MV-4-11 (cell line): ENCODE measurements at regions not wholly inside any gene's neighbourhood (a gene's known extent, or its start where the extent isn't known, plus 50 kb on each side); places are given as distances from the start of the nearest gene placed in this dataset.

ENCODE experiments used
- DNase-seq: peaks from one replicate; lab custom pipeline; 2025; lab: John Stamatoyannopoulos, UW

DNA sequence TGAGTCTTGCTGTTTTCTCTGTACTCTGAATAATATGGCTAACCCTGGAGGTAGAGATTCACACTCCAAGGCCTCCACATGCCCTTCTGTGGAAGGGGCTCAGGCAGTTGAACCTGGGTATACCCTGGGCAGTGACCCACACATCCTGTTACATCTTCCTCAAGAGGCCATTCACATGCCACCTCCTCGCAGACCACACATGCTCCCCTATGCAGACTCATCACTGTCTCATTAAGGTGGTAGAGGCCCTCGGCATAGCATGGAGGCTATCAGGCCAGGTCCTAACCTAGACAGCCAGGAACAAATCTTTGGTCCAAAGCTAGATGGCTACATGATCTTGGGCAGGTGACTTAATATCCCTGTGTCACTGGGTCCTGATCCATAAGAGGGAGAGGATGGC lies 363.9 kb upstream of the ZNF507 start:
- DNase-seq, result no peak

DNA sequence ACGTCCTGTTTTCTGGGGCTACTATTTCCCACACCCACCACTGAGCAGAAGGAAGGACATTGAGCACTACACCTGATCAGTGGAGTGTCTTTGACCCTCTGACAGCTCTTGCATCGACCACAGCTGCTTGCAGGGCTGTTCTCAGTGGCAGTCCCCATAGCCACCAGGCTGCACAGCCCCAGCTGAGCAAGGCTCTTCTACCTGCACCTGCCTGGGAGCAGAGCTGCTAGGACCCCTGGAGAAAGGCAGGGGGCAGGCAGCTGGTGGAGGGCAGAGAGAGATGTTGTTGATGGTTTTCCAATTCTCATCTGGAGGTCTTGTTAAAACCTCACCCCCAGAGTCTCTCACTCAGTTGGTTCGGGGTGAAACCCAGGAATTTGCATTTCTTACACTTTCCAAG lies 361.8 kb upstream of the ZNF507 start:
- no peak for DNase-seq

DNA sequence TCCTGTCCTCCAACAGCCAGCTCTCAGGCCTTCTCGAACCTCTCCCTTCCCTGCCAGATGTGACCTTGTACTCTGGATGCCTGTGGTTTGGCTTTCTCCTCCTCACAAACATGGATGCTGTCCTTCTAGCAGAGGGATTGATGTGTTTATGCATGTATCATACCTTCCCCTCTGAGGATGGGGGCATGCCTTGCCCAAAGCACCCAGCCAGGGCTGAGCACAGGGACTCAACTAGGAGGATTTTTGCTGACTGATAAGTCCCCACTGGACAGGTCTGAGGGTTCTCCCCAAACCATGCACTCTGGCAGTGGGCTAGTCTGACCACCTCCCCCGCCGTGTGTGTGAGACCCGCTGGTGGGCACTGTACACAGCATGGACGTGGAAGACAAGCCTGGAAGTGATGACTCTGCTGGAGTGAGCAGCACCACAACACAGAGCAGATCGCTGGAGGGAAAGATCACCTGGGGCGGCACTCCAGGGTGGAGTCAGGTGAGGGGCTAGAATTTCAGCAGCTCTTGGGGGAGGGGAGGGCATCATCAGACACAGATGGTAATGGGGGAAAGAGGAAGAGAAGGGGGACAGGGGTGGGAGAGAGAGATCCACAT lies 360.3 kb upstream of the ZNF507 start:
- no peak for DNase-seq

DNA sequence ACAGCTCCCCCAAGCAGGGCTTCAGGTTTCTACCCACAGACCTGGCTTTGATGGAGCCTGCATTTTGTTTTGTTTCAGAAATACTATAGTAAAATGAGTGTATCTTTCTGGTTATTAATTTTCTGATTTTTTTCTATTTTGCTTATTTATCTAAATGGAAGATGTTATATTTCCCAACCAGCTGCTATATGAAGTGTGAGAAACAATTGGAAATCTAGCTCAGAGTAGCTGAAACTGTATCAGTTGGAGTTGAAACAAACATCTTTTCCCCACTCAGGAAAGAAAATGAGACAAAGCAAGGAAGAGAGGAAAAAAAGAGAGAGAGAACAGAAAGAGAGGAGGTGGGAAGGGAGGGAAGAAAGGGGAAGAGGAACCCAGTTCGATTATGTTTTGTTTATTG lies 358.5 kb upstream of the ZNF507 start:
- no peak for DNase-seq

DNA sequence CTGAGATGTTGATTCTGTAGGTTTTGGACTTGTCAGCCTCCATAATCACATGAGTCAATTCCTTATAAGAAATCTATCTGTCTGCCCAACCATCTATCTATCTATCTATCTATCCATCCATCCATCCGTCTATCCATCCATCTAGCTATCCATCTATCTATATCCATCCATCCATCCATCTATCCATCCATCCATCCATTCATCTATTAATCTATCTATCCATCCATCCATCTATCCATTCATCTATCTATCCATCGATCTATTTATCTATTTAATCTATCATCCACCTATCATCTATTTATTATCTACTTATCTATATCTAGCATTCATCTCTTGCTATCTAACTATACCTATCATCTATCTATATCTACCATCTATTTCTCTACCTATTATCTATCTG lies 357.2 kb upstream of the ZNF507 start:
- DNase-seq, result no peak

DNA sequence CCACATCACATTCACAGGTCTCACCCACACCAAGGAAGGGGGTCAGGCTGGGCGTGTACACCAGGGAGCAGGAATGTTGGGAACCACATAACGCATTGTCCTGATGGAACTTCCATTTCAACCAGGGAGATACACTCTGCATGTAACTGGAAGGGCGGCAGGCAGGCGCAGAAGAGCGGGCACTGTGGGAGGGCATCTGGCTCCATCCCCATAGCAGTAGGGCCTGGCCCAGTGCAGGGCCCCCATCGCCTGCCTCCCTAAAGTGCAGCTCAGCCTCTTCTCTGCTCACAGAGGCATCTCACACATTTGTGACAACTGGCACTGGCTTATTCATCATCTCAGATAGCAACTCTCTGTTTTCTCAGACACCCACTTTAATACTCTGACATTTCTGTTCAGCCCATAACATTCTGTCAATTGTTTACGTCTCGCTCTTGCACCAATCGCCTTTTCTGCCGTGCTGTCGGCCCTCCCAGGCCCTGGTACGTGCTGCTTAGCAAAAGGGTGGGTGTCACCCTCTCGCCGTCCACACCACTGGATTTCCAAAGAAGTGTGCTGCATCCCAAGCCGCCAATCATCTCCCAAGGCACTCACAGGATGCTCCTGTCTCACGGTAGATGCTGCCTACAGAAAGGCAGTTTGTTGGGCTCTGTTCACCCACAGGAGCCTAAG lies 353.3 kb upstream of the ZNF507 start:
- no peak for DNase-seq

DNA sequence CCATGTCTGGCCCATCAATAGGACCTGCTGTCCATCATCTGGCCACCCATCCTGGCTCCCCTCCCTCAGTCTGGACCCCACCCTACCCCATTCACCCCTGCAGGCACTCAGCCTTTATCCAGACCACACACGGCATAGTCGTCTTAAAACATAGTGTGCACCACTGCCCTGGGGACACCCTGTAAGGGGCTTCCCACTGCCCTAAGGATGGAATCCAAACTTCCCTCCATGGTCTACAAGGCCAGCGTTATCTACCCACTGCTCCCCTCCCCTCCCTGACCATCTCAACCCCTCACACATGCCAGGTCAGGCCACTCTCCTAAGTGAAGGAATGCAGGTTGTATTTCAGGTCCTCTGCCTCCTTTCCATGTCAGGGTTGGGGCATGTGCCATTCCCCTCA lies 352.7 kb upstream of the ZNF507 start:
- DNase-seq, result no peak

DNA sequence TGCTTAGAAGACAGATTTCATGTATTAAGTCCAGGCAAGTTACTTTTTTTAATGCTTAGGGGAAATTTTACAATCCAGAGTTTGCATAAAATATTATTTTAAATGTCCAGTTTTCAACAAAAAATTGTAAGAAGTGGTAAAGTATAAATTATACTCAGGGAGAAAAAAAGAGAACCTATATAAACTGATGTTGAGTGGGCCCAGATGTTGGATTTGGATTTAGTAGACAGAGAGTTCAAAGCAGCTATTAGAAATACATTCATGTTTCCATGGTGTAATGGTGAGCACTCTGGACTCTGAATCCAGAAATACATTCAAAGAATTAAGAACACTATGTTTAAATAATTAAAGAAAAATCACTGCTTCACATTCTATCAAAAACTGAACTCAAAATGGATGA lies 349.9 kb upstream of the ZNF507 start:
- DNase-seq, result no peak

DNA sequence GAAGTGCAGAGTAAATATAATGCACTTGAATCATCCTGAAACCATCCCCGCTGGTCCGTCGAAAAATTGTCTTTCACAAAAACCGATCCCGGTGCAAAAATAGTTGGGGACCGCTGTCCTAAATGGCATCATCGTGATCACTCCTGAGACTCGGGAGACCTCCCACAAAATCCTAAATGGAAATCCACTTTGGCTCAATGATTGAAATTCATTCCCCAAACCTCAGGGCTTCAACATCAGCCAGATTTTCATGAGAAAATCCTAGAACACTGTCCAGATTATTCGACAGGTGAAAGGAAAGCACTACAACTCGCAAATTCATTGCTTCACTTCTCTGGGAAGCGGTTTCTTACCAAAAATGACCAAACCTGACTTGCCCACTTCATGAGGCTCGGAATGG lies 335.3 kb upstream of the ZNF507 start:
- no peak for DNase-seq

DNA sequence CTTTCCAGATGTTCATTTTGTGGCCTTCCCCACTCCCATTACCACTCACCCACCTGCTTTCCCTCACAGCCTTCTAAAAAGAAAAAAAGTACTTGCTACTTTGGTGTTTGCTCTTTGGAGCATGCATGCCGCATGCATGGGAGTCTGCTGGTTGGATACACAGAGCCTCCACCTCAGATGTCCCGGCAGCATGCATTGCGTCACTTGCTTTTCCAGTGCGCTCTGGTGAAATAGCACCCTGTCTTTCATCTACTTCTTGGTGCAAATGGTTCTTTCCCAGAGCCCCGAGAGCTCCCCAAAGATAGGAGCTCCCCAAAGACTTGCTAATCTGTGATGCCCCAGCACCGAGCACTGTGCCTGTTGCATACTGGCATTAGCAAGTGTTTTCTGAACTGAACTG lies 333.2 kb upstream of the ZNF507 start:
- DNase-seq, result no peak

DNA sequence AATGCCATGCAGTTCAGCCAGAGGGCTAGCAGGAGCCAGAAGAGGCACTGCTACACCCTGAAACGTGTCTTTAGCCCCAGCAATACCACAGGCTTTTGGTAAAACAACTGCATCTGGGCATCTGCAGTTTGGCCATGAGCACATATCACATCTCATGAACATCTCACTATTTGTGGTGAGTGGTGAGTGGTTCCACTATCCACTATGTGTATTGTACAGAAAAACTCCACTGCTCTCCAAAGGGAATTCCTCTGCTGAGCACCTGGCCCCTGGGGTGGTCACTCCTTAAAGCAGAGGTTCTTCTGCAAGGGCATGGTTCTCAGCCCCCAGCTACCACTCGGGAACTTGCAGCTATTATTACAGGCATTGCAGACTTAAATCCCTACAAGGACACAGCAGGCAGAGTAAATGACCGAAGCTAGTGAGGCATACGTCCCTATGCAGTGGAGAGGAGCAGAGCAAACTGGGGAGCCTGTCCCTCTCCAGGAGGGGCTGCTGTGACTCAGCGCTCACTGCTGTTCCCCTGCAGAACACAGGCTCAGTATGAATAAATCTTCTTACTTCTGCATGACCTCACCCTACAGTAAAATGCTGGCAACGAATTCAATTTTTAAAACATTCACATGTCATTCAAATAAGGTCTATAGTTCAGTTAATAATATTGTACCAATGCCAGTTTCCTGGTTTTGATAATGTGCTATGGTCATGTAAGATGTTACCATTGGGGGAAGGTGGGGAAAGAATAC lies 332.4 kb upstream of the ZNF507 start:
- no peak for DNase-seq

DNA sequence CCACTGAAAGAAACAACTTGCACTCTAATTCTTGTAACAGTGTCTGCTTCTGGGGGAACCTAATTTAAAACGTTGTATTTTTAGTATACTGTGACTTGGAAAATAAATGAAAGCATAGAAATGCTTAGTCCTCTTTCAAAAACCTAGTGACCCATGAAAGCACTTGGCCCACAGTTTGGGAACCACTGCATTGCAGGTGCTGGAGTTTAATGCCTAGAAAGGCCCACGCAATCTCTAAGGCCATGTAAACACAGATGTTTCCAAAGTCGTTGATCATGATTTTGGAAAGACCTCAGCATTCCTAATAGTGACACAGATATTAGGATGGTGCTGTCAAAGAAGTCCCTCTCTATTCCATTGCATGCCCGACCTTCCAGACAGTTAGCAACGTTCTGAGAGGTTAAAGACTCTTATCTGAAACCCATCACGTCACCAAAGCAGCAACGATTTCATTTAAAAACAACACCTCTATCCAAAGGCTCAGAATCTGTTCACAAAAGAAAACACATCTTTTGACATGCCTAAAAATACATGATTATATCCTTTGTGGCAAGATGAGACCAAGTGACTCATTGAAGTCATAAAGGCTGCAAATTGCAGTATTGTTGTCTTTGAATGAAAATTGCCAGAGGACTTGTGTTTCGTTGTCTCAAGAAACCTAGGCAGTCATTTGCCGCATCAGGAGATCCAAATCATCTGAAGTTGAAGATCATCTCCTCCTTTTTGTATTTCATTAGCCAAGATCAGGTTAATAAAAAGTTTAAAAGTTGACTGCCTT lies 328.0 kb upstream of the ZNF507 start:
- DNase-seq, result peak; percentile 28

DNA sequence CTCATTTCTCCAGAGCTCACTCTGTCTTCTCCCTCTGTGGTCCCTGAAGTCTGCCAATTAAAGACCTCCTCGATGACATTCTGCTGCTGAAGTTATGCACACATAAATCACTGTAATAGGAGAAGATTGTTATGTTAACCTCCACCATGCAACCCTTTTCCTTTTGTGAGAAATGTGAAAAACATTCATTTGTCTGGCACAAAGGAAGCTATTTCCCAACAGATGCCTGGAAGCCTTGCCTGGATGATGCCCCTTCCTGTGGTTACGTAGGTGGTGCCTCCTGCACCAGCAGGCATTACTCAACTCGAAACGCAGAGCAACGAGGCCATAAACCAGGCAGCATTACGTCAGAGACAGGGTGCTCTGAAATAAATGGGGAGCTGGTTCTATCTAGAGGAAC lies 327.4 kb upstream of the ZNF507 start:
- DNase-seq, result peak; percentile 82

DNA sequence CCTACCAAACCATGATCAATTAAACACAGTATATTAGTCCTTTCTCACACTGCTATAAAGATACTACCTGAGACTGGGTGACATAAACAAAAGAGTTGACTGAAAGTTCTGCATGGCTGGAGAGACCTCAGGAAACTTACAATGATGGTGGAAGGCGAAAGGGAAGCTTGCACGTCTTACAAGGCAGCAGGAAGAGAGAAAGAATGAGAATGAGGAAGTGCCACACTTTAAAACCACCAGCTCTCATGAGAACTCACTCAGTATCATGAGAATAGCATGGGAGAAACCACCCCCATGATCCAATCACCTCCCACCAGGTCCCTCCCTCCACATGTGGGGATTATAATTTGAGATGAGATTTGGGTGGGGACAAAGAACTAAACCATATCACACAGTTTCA lies 324.9 kb upstream of the ZNF507 start:
- peak; percentile 72 for DNase-seq

DNA sequence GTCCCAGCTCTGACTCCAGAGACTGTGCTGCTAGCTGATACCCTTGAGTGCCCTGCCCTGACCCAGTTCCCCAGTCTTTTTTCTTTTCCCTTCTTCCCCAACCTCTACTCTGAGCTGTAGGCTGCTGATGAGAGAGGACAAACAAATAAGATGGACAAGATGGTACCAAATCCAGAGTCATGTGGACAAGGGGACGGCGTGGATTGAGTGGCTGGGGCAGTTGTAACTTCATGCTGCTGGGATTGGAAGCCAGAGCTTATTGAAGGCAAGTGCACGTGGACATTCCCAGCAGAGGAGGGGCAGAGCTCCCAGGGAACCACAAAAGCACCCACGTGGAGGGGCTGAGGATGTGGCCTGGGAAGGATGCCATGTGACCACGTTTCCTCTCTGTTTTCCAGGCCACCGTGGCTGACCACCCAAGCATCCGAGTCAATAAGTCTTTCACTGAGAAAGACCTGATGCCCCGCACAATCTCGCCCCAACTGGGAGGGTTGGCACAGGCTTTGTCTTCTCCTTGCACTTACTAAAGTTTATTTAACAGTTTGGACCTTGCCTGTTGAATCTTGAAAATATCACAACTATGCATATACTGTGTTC lies 323.3 kb upstream of the ZNF507 start:
- no peak for DNase-seq

DNA sequence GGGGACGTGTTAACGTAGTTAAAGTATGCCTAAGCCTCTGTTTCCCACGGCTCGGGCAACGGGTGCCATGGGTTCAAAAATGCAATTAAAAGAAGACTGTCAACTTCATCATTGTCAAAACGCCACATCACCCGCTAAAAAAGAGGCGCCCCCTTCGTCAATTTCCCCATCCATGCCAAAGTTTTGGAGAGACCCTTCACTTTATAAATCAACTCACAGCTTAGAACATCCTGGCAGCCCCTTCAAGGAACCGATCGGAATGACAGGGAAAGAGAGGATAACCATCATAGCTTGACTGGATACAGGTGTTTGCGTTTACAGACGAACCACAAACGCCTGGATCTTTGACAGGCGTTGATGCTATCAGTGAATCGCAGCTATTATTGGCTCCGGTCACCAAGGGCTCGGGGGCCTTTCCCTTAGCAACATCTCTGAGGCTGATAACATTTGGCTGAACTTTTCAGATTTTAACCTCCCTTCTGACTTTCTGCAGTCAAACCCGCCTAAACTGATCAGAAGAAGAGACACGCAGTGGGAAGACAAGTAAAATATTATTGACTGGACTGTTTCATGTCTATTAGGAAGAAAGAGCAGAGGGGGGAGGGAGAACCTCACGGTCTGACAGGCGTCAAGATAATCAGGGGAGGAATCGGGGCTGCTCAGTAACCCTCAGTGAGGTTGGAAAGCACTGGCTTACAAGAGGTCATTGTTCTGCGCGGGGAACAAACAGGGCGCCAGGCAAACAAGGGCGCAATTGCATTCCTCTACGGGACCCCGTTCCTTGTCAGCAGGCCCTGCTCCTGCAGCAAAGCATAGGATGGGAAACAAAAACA lies 322.5 kb upstream of the ZNF507 start:
- DNase-seq, result no peak

DNA sequence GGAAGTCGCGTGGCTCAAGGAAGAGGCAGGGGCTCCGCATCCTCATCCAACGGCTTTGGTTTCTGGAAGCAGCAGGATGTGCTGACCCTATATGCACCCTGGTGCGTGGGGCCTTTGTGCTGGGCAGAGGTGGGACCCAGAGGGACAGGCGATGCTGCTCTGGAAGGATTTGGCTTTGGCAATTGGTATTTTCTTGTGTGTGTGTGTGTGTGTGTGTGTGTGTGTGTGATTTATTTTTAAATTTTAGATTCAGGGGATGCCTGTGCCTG lies 321.9 kb upstream of the ZNF507 start:
- no peak for DNase-seq

DNA sequence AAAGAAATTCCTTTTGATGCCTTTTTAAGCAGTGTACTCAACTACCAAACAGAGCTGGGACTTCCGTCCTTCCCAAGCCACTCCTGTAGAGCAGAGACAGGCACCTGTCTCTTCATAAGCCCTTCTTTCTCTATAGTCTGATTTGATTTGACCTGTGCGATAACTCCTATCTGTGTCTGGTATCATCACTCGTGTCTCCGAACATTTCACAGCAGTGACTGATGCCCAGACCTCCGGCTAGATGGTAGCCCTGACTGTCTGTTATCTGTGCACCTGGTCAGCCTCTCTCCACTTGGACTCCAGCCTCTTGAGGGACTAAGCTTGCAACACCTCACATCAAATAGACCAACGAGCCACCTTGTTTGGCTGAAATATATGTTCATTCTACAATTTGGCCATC lies 316.2 kb upstream of the ZNF507 start:
- DNase-seq, result no peak

DNA sequence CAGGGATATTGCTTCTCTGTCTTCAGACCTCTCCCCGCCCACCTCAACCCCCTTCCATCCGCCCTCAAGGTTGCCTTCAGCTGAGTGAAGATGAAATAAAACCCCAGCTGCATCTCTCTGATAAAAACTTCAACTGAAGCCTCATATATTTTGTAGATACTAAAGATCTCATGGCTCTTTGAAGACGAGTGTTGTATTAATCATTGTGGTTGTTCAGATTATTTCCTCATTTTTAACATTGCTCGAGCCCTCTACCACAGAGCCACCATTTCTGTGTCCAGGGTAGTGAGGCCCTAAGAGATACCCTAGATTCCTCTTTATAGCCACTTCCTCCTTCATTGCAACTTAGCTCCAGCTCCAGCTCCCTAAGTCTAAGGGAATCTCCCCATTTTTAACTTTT lies 312.8 kb upstream of the ZNF507 start:
- peak; percentile 80 for DNase-seq

DNA sequence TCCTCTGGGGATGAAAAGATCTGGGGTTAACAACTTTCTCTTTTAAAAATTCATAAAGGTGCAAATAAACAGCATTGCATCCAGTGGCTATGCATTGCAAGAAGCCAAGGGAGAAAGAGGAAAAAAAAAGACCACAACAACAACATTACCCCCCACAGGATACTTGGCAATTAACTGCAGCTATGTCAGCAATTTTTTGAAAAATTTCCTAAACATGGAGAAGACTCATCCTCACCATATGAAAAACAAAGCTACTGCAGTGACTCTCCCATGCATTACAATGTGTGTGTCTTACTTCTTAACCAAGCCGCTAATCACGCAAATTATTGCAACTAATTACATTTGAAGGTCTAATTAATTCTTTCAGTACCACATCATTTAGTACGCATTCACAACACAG lies 309.8 kb upstream of the ZNF507 start:
- no peak for DNase-seq

DNA sequence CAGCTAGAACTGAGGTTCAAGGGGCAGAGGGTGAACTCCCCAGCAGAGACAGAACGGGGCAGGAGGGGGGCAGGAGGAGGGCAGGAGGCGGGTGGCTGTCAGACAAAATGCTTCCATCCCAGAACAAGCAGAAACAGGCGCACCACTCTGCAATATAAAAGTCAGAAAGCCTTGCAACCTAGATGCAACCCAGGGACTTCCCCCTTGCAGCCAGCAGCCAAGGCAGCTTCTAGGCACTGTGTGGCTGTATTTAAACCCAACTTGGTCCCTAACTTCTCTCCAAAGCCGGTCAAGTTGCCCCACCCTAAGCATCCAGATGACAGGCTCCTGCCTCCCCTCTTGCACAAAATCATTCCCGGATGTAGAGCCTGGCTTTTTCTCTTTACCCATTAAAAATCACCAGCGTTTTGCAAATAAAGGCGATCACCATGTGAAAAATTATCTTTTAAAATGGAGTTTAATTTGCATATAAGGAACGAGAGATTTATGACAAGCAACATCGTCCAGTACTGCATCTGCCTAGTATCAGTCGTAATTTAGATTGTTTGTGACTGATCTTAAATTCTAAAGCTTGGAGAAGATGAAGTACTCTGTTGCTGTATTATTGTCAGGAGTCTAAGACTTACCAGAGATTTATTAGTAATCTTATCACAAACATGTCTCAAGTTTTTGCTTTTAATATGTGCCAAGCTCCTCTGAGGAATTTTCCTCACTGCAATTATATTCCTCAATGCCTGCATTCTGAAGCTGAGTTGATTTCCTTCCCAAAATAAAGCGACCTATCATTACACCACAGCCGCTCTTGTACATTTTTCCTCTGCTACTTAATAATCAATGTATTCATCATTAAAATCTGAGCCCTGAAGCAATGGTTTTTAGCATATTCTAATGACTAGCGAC lies 307.1 kb upstream of the ZNF507 start:
- DNase-seq, result no peak
